ENCODE measurements at regions not wholly inside any gene's neighbourhood (a gene's known extent, or its start where the extent isn't known, plus 50 kb on each side); places are given as distances from the start of the nearest gene placed in this dataset.

- no peak for DNase-seq
Measured at GRCh38 chr1:60577029-60577428, 503.5 kb upstream of the C1orf87 start.

- DNase-seq: no peak
Measured at GRCh38 chr1:60575326-60575977, 501.9 kb upstream of the C1orf87 start.

GRCh38 chr1:60573726-60574409, 500.3 kb upstream of the C1orf87 start:
- peak; percentile 72 for DNase-seq

GRCh38 chr1:60573121-60573520, 499.6 kb upstream of the C1orf87 start:
- no peak for DNase-seq

- no peak for DNase-seq
Measured at GRCh38 chr1:60572378-60572777, 498.8 kb upstream of the C1orf87 start.

- peak; percentile 67 for DNase-seq
Measured at GRCh38 chr1:60571811-60572210, 498.2 kb upstream of the C1orf87 start.

GRCh38 chr1:60569189-60569588, 495.6 kb upstream of the C1orf87 start:
- DNase-seq: no peak

GRCh38 chr1:60567256-60567655, 493.7 kb upstream of the C1orf87 start:
- no peak for DNase-seq

- no peak for DNase-seq
Measured at GRCh38 chr1:60564916-60565750, 491.6 kb upstream of the C1orf87 start.

GRCh38 chr1:60563777-60564535, 490.4 kb upstream of the C1orf87 start:
- DNase-seq: peak; percentile 20

GRCh38 chr1:60562740-60563139, 489.2 kb upstream of the C1orf87 start:
- no peak for DNase-seq

- DNase-seq: no peak
Measured at GRCh38 chr1:60560701-60561100, 487.1 kb upstream of the C1orf87 start.

- DNase-seq: no peak
Measured at GRCh38 chr1:60558236-60558635, 484.7 kb upstream of the C1orf87 start.

GRCh38 chr1:60553730-60554129, 480.2 kb upstream of the C1orf87 start:
- DNase-seq: no peak

- DNase-seq: no peak
Measured at GRCh38 chr1:60547821-60548220, 474.3 kb upstream of the C1orf87 start.

GRCh38 chr1:60541831-60542532, 468.4 kb upstream of the C1orf87 start:
- DNase-seq: no peak

- no peak for DNase-seq
Measured at GRCh38 chr1:60540141-60540540, 466.6 kb upstream of the C1orf87 start.

- no peak for DNase-seq
Measured at GRCh38 chr1:60535713-60536112, 462.1 kb upstream of the C1orf87 start.

GRCh38 chr1:60527567-60527966, 454.0 kb upstream of the C1orf87 start:
- no peak for DNase-seq

GRCh38 chr1:60516996-60517395, 443.4 kb upstream of the C1orf87 start:
- no peak for DNase-seq

- DNase-seq: no peak
Measured at GRCh38 chr1:60510162-60510561, 436.6 kb upstream of the C1orf87 start.

- no peak for DNase-seq
Measured at GRCh38 chr1:60504206-60504840, 430.8 kb upstream of the C1orf87 start.
